GM12872 (cell line): ENCODE measurements at regions not wholly inside any gene's neighbourhood (a gene's known extent, or its start where the extent isn't known, plus 50 kb on each side); places are given as distances from the start of the nearest gene placed in this dataset.

Source experiments
- TF ChIP-seq, protein P1 (sequence below): IDR thresholded peaks from 3 replicates; pipeline ENCODE4 v1.5.1; 2011; ENCODE audit warnings: low read depth, mild to moderate bottlenecking, low read length, moderate library complexity; ENCODE audit not compliant: insufficient read depth

DNA sequence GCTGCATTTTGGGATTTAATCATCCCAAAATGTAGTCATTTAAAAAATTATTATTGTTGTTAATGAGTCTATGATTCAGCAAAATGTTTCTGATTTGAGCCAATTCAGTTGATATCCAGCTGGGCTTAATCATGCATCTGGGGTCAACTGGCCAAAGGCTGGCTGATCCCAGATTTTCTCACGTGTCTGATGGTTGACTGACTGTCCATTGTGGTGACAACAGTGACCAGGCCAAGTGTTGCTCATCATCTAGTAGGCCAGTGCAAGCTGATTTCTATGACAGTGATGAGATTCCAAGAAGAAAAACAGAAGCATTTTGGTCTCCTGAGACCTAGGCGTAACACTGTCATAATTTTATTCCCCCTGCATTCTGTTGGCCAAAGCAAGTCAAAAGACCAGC lies 80.1 kb upstream of the ZC3H11B start:
- TF ChIP-seq, protein P1, sequence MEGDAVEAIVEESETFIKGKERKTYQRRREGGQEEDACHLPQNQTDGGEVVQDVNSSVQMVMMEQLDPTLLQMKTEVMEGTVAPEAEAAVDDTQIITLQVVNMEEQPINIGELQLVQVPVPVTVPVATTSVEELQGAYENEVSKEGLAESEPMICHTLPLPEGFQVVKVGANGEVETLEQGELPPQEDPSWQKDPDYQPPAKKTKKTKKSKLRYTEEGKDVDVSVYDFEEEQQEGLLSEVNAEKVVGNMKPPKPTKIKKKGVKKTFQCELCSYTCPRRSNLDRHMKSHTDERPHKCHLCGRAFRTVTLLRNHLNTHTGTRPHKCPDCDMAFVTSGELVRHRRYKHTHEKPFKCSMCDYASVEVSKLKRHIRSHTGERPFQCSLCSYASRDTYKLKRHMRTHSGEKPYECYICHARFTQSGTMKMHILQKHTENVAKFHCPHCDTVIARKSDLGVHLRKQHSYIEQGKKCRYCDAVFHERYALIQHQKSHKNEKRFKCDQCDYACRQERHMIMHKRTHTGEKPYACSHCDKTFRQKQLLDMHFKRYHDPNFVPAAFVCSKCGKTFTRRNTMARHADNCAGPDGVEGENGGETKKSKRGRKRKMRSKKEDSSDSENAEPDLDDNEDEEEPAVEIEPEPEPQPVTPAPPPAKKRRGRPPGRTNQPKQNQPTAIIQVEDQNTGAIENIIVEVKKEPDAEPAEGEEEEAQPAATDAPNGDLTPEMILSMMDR: no peak

DNA sequence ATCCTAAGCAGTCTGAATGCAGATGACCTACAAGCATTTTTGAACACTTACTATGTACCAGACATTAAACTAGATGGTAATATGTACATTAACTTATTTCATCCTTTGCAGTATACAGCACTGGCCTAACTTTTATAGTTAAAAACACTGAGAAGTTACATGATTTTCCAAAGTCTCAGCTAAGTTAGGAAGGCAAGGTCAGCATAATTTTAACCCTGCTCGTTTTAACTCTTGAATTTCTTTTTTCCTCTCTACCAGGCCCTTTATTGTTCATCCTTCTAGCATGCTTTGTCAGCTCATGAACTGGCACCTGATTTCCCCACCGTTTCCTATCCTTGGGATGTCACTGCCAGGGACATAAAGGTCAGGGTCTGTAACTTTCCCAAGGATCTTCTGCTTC lies 76.9 kb upstream of the ZC3H11B start:
- TF ChIP-seq, protein P1: no peak

DNA sequence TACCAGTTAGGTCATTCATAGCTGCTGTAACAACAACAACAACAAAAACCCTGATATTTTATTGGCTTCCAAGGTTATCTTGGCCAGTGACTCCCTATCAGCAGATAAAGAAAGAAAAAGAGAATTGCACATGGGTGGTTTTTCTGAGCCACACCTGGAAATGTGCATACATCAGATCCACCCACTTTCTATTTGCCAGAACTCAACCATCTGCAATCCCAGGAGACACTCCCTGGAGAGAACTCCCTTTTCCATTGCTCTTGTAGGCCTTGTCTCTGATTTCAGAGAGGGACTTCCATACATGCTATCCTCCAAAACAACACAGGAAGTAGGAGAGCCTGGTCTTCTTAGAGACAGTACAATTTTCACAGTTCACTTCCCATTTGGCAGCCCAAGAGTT lies 74.9 kb upstream of the ZC3H11B start:
- TF ChIP-seq, protein P1: no peak

DNA sequence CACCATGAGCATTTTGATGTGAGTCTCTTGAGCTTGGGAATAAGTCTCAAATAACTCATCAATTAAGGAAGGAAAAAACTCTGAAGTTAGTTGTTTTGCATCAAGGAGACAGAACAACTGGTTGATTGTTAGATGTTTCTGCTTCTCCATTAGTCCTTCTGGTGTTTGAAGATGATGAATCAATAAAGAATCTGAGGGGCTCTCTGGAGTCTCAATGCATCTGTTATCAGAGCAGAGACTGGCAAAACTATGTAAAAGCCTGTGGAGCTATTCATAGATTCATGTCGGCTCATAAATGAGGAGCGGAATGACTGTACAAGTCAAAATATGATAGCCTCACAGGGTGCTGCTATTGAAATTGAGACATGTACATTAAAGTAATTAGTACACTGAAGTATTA lies 73.3 kb upstream of the ZC3H11B start:
- TF ChIP-seq, protein P1: no peak

DNA sequence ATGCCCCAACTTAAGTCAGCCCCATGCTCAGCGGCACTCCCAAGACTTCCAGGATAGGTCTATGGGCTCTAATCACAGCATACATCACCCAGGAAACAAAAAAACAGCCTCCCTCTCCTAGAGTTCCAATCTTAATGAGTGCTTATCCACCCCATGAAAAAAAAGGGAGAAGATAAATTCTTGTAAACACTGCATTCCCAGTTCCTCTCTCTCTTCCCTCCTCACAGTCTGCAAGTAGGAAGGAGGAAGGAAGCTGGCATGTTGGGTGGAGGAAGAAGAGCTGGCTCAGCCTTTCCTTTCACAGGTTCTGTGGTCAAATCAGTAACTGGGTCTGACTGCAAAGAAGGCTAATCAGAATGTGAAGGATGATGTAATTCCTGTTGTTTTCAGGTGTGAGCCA lies 69.9 kb upstream of the ZC3H11B start:
- TF ChIP-seq, protein P1: no peak

DNA sequence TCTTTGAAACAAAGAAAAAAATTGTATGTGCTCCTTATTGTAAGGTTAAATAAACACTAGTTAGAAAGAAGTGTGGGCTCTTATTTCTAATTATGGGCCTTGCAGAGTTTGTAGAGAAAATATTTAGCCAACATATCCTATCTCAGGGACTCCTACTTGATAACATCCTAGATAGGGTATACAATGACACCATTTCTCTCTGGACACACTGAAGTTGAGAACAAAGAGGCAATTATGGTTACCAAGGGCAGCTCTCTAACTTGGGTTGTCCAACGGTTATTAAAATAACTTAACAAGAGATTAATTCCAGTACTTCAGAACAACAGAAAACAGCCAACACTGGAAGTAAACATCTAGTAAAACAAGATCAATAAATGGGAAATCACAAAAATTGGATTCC lies 69.0 kb upstream of the ZC3H11B start:
- TF ChIP-seq, protein P1: no peak

DNA sequence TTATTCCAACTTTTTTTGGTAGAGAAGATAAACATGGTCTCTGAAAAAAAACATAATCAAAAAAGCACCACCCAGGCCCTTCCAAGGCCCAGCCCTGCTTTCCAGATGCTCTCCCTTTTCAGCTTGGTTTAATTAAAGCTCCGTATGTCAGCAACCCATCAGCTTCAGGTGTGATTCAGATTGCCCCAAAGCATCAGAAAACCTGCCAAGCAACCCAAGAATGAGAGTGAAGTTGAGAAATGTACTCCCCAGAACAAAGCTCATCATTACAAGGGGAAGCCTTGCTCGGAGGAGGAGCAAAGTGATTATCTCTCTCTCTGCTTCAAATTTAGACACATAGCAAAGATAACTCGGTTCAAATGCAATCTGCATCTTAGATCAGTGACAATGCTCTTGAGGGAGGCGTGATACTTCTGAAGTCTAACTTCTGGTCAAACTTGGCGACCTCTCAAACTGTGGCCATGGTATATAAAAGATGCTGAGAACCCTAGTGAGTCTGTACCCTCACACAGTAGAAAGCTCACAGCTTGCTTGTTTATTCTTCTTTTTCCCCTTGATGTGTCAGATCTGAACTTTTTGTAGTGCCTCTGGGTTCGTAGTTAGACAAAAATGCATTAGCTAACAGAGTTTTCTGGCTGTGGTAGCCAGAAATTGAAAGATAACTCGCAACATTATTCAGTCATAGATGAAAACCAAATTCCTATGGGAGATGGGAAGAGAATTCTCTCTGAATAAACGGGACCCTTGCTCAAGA lies 63.3 kb upstream of the ZC3H11B start:
- TF ChIP-seq, protein P1: no peak
